Stomach (tissue), 8 donors: ENCODE measurements at regions not wholly inside any gene's neighbourhood (a gene's known extent, or its start where the extent isn't known, plus 50 kb on each side); places are given as distances from the start of the nearest gene placed in this dataset.
"Not testable (repeated sequence)": the region's sequence is repeated elsewhere in the genome, so short reads cannot be mapped to it uniquely, and the experiment has no call there.

Experiments
- DNase-seq, 2 donors: peaks; one replicate each; pipeline versions ENCODE4 v3.0.0 to v3.0.0-alpha.2; 2013 to 2019
- H3K27ac ChIP-seq, 5 donors: fragments of 200-600 bp in 4 of 5; sonication (generic) in 4 of 5; one replicate each; pipeline ENCODE4 v1.5.1; 2013 to 2019; ENCODE audit warnings: mild to moderate bottlenecking in 1 of 5, moderate library complexity in 1 of 5
- H3K27me3 ChIP-seq, 3 donors: fragments of 200-600 bp; sonication (generic); one replicate each; pipeline ENCODE4 v1.5.1; 2017 to 2019; ENCODE audit warnings: mixed run types in 1 of 3
- H3K36me3 ChIP-seq, 4 donors: fragments of 200-600 bp; sonication (generic); 1 replicate in 3 of 4; 2 replicates in 1 of 4; pipeline ENCODE4 v1.5.1; 2016 to 2019
- H3K4me1 ChIP-seq, 4 donors: fragments of 200-600 bp; sonication (generic); one replicate each; pipeline ENCODE4 v1.5.1; 2016 to 2019
- H3K4me3 ChIP-seq, 4 donors: fragments of 200-600 bp; sonication (generic) in 3 of 4; one replicate each; pipeline ENCODE4 v1.5.1; 2016 to 2019; ENCODE audit warnings: mild to moderate bottlenecking in 1 of 4
- H3K9me3 ChIP-seq, 4 donors: fragments of 200-600 bp; sonication (generic); one replicate each; pipeline ENCODE4 v1.5.1; 2016 to 2019
- CTCF ChIP-seq, 7 experiments: fragments of 450-650 bp in 4 of 7; fragments of 200-600 bp in 3 of 7; sonication (generic) in 3 of 7; IDR thresholded peaks; one replicate each; pipeline ENCODE4 v1.5.1; 2016 to 2019; ENCODE audit warnings: antibody characterized with exemption in 7 of 7, control low read depth in 2 of 7, mild to moderate bottlenecking in 1 of 7
- EP300 ChIP-seq: sonication (generic); formaldehyde crosslinking; IDR thresholded peaks from one replicate; pipeline ENCODE4 v1.6.1; 2017; ENCODE audit warnings: antibody characterized with exemption
- POLR2A ChIP-seq, 4 donors: fragments of 450-650 bp; IDR thresholded peaks; one replicate each; pipeline ENCODE4 v1.6.1; 2016; ENCODE audit warnings: antibody characterized with exemption in 4 of 4, control low read depth in 2 of 4, mild to moderate bottlenecking in 1 of 4, moderate library complexity in 1 of 4
- POLR2AphosphoS5 ChIP-seq, 3 donors: sonication (generic); formaldehyde crosslinking; IDR thresholded peaks; one replicate each; pipeline ENCODE4 v1.6.1; 2016; ENCODE audit warnings: antibody characterized with exemption in 3 of 3
- WGBS, 5 donors: extraction: QIAGEN DNeasy Blood & Tissue Kit in 3 of 5; methylation state at CpG; one replicate each; pipeline versions ENCODE4 v1.1.5 to v1.1.7; 2013 to 2018; 5-methylcytosine and 5-hydroxymethylcytosine counted together
- intact Hi-C: fragments of 100-400 bp; cut with DNase I; formaldehyde crosslinking; loops from one replicate; pipeline ENCODE4 v1.15.1; 2023; ENCODE audit warnings: low total_unique reads
- donor health status: healthy with polysubstance abuse.
- donor health status: Bipolar disorder and iron deficiency.
- donor health status: healthy.

DNA sequence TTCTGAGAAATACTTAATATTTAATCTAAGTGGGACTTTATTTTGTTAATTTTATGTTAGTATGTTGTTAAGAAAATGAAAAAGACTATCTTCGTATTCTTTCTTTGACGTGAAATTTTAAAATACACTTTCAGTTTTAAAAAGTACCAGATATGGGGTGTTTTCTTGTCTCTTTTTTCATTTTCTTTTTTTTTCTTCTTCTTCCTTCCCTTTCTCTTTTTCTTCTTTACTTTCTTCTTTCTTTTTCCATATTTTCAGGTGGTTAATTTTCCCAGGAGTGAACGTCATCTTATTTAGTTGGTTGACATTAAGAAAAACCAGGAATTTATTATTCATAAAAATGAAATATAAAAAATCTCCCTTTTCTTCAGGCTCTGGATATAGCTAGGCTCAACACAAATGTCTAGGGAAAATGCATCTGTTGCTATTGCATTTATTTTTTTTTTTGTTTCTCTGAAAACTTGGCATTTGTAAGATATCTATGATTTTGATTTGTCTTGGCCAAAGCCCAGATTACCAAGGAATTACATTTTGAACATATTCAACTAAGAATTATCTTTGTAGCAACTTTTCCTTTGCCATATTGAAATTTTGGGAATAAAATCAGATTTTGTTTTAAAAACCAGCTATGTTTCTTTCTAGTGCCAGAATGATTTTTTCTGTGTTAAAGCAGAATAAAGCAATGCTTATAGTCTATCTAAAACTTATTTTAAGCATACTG lies 241.3 kb upstream of the FOXP2 start:
- Histone ChIP-seq H3K9me3 (peaks cover 0 to 4% (median 0%) of the 10 kb centered on the region in 4 donors), H3K27me3 (no peaks in the 10 kb centered on the region), H3K4me3 (no peak overlapping the region), H3K27ac (no peak overlapping the region), H3K36me3 (no peaks in the 10 kb centered on the region), H3K4me1 (no peaks in the 10 kb centered on the region)
- TF ChIP-seq CTCF (IDR thresholded peaks at IDR 0.05) (no peak), POLR2AphosphoS5 (IDR thresholded peaks at IDR 0.05) (no peak), POLR2A (IDR thresholded peaks at IDR 0.05) (no peak), EP300 (no peak)
- DNase-seq = no peak
- WGBS, 5 donors = 85 to 95% (median 93%) methylated on average over 3 of the region's 3 CpGs
- intact Hi-C loops = no loop called here

- H3K27ac ChIP-seq, H3K36me3 ChIP-seq, H3K9me3 ChIP-seq, H3K4me1 ChIP-seq, DNase-seq, H3K27me3 ChIP-seq, intact Hi-C loops, H3K4me3 ChIP-seq: not testable (repeated sequence)
- WGBS, 5 donors = 74 to 98% (median 85%) methylated on average over 2 of the region's 2 CpGs
Measured at GRCh38 chr7:114169389-114169788, 245.2 kb upstream of the FOXP2 start.

- TF ChIP-seq CTCF (IDR thresholded peaks at IDR 0.05) = no peak
- no peak for TF ChIP-seq EP300
- no peak for TF ChIP-seq POLR2AphosphoS5 (IDR thresholded peaks at IDR 0.05)
- no peak for TF ChIP-seq POLR2A (IDR thresholded peaks at IDR 0.05)
- intact Hi-C loops = no loop called here
- Histone ChIP-seq H3K9me3 (no peaks in the 10 kb centered on the region), H3K27ac (no peak overlapping the region), H3K4me1 (no peaks in the 10 kb centered on the region), H3K4me3 (no peak overlapping the region), H3K36me3 (no peaks in the 10 kb centered on the region), H3K27me3 (no peaks in the 10 kb centered on the region)
- no peak for DNase-seq
- WGBS, 5 donors = 73 to 94% (median 89%) methylated on average over 2 of the region's 2 CpGs
Measured at GRCh38 chr7:114160925-114161324, 242.1 kb upstream of the PPP1R3A start.

- no peaks in the 10 kb centered on the region for H3K27me3 ChIP-seq
- TF ChIP-seq CTCF (IDR thresholded peaks at IDR 0.05) (no peak), POLR2AphosphoS5 (IDR thresholded peaks at IDR 0.05) (no peak), POLR2A (IDR thresholded peaks at IDR 0.05) (no peak), EP300 (no peak)
- WGBS, 5 donors = 69 to 95% (median 91%) methylated on average over 1 of the region's 1 CpG
- H3K4me3 ChIP-seq = no peak overlapping the region
- H3K4me1 ChIP-seq = no peaks in the 10 kb centered on the region
- H3K9me3 ChIP-seq = no peaks in the 10 kb centered on the region
- intact Hi-C loops = no loop called here
- H3K36me3 ChIP-seq = no peaks in the 10 kb centered on the region
- no peak for DNase-seq
- H3K27ac ChIP-seq = no peak overlapping the region
Measured at GRCh38 chr7:114158854-114159253, 240.0 kb upstream of the PPP1R3A start.

DNA sequence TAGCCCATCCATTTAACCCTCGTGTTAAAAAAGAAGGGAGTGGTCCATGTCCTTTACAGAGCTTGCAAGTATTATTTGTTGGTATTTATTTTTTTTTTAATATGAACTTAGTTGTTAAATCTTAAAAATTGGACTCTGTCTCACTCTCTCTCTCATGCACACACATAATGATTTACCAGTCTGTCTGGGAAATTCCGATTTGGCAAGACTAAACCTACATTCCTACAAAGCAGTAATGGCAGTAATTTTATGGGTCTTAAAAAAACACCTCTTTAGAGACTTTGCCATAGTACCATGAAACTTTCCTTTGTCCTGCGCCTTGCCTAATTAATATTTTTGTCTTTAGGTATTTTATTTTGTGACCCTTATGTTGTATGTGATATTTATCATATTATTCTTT lies 239.5 kb upstream of the PPP1R3A start:
- H3K9me3 ChIP-seq = no peaks in the 10 kb centered on the region
- no peak for TF ChIP-seq POLR2AphosphoS5 (IDR thresholded peaks at IDR 0.05)
- TF ChIP-seq POLR2A (IDR thresholded peaks at IDR 0.05) = no peak
- no peak for TF ChIP-seq CTCF (IDR thresholded peaks at IDR 0.05)
- TF ChIP-seq EP300 = no peak
- H3K27ac ChIP-seq = no peak overlapping the region
- no peaks in the 10 kb centered on the region for H3K27me3 ChIP-seq
- no peak overlapping the region for H3K4me3 ChIP-seq
- no peak for DNase-seq
- intact Hi-C loops = no loop called here
- 78 to 90% (median 86%) methylated on average over 3 of the region's 3 CpGs for WGBS, 5 donors
- no peaks in the 10 kb centered on the region for H3K36me3 ChIP-seq
- H3K4me1 ChIP-seq = no peaks in the 10 kb centered on the region
